Astrocyte (in vitro differentiated cells and primary cell): ENCODE measurements at regions not wholly inside any gene's neighbourhood (a gene's known extent, or its start where the extent isn't known, plus 50 kb on each side); places are given as distances from the start of the nearest gene placed in this dataset.

Source experiments
- DNase-seq: peaks from one replicate; pipeline ENCODE4 v3.0.0-alpha.2; 2010; ENCODE audit warnings: low read depth
- FAIRE-seq: peaks from 2 replicates; lab custom pipeline; 2011; peaks lifted over from hg19 to GRCh38; lab: Jason Lieb, UNC
- H2AFZ ChIP-seq: 2 replicates; pipeline ENCODE4 v1.6.0; 2012; ENCODE audit warnings: low read depth, low read length, inconsistent platforms
- H3K27ac ChIP-seq: 2 replicates; pipeline ENCODE4 v1.5.1; 2011; ENCODE audit warnings: low read depth, low read length, inconsistent platforms
- H3K27me3 ChIP-seq: 2 replicates; pipeline ENCODE4 v1.6.0; 2011; ENCODE audit warnings: low read length, inconsistent platforms; ENCODE audit not compliant: insufficient read depth
- H3K36me3 ChIP-seq: 2 replicates; pipeline ENCODE4 v1.5.1; 2011; ENCODE audit warnings: low read length, inconsistent platforms; ENCODE audit not compliant: insufficient read depth
- H3K4me1 ChIP-seq: 2 replicates; pipeline ENCODE4 v1.5.1; 2011; ENCODE audit warnings: low read length, inconsistent platforms; ENCODE audit not compliant: insufficient read depth
- H3K4me2 ChIP-seq: 2 replicates; pipeline ENCODE4 v1.6.0; 2012; ENCODE audit warnings: low read length, inconsistent platforms
- H3K4me3 ChIP-seq: 2 replicates; pipeline ENCODE4 v1.5.1; 2011; ENCODE audit warnings: low read depth, mild to moderate bottlenecking, low read length, inconsistent platforms; ENCODE audit not compliant: insufficient read depth
- H3K79me2 ChIP-seq: 2 replicates; pipeline ENCODE4 v1.6.0; 2012; ENCODE audit warnings: mild to moderate bottlenecking, low read length, inconsistent platforms; ENCODE audit not compliant: insufficient read depth
- H3K9ac ChIP-seq: 2 replicates; pipeline ENCODE4 v1.6.0; 2012; ENCODE audit warnings: mild to moderate bottlenecking, low read length, inconsistent platforms
- H3K9me3 ChIP-seq: 2 replicates; pipeline ENCODE4 v1.5.1; 2012; ENCODE audit warnings: low read depth, mild to moderate bottlenecking, low read length, inconsistent platforms; ENCODE audit not compliant: insufficient read depth
- H4K20me1 ChIP-seq: 2 replicates; pipeline ENCODE4 v1.6.0; 2012; ENCODE audit warnings: low read length, inconsistent platforms; ENCODE audit not compliant: insufficient read depth
- H3K27ac Mint-ChIP-seq: one replicate; pipeline ENCODE4 v1.8.0; 2021; ENCODE audit warnings: mild to moderate bottlenecking, mixed read lengths; ENCODE audit not compliant: unreplicated experiment
- H3K27me3 Mint-ChIP-seq: one replicate; pipeline ENCODE4 v1.8.0; 2021; ENCODE audit warnings: low read depth, mixed read lengths; ENCODE audit not compliant: unreplicated experiment
- H3K36me3 Mint-ChIP-seq: one replicate; pipeline ENCODE4 v1.8.0; 2021; ENCODE audit warnings: low read depth, mixed read lengths; ENCODE audit not compliant: unreplicated experiment
- H3K4me1 Mint-ChIP-seq: one replicate; pipeline ENCODE4 v1.8.0; 2021; ENCODE audit warnings: low read depth, mixed read lengths; ENCODE audit not compliant: unreplicated experiment
- H3K4me3 Mint-ChIP-seq: one replicate; pipeline ENCODE4 v1.8.0; 2021; ENCODE audit warnings: mild to moderate bottlenecking, moderate library complexity, mixed read lengths; ENCODE audit not compliant: unreplicated experiment
- H3K9me3 Mint-ChIP-seq: one replicate; pipeline ENCODE4 v1.8.0; 2021; ENCODE audit warnings: mild to moderate bottlenecking, mixed read lengths; ENCODE audit not compliant: unreplicated experiment
- EZH2 ChIP-seq: IDR thresholded peaks from 2 replicates; pipeline ENCODE4 v1.6.1; 2012; ENCODE audit warnings: mild to moderate bottlenecking, low read length, inconsistent platforms; ENCODE audit not compliant: insufficient read depth
- TF ChIP-seq, protein P1 (sequence below): IDR thresholded peaks from 2 replicates; pipeline ENCODE4 v1.5.1; 2011; ENCODE audit warnings: low read depth, mild to moderate bottlenecking, inconsistent platforms, low read length, moderate library complexity; ENCODE audit not compliant: insufficient read depth

DNA sequence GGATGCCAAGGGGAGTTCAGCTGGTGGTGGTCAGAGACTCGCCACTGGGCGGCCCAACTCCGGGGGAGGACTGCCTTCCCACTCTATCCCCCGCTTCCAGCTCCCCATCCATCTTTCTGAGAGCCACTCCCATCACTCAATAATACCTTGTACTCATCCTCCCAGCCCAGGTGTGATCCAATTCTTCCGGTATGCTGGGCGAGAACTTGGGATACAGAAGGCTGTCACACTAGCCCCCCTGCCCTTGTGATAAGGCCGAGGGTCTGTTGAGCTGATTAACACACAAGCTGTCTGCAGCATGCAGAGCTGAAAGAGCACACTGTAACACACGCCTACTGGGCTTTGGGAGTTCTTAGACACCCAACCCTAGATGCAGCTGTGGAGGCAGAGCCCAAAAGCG lies 460.4 kb upstream of the EEF2KMT start:
- FAIRE-seq: no peak
- no peaks in the 10 kb centered on the region for H3K36me3 Mint-ChIP-seq

DNA sequence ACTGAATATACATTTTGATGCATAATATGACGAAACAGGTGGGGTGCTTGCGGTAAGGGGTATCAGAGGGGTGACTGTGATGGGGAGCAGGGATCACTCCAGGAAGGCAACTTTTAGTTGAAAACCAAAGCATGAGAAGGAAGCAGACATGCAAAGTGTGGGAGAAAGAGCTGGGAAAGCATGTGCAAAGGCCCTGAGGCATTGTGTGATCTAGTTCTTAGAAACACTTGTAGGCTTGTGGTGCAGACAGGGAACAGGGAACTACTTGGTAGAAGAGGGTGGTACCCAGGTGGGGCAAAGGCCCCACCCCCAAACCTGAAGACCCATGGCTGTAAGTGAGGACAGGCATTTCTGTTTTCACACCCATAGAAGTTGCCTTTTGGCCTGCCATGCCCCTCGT lies 459.9 kb upstream of the EEF2KMT start:
- H3K36me3 ChIP-seq: no peaks in the 10 kb centered on the region
- no peak overlapping the region for H3K9ac ChIP-seq
- peaks cover 8% of the 10 kb centered on the region for H3K9me3 Mint-ChIP-seq
- no peaks in the 10 kb centered on the region for H3K4me1 ChIP-seq
- no peak overlapping the region for H3K27ac ChIP-seq
- H2AFZ ChIP-seq: no peak overlapping the region
- TF ChIP-seq, protein P1, sequence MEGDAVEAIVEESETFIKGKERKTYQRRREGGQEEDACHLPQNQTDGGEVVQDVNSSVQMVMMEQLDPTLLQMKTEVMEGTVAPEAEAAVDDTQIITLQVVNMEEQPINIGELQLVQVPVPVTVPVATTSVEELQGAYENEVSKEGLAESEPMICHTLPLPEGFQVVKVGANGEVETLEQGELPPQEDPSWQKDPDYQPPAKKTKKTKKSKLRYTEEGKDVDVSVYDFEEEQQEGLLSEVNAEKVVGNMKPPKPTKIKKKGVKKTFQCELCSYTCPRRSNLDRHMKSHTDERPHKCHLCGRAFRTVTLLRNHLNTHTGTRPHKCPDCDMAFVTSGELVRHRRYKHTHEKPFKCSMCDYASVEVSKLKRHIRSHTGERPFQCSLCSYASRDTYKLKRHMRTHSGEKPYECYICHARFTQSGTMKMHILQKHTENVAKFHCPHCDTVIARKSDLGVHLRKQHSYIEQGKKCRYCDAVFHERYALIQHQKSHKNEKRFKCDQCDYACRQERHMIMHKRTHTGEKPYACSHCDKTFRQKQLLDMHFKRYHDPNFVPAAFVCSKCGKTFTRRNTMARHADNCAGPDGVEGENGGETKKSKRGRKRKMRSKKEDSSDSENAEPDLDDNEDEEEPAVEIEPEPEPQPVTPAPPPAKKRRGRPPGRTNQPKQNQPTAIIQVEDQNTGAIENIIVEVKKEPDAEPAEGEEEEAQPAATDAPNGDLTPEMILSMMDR: no peak
- no peak for TF ChIP-seq EZH2
- H3K4me2 ChIP-seq: no peak overlapping the region
- H3K4me3 ChIP-seq: no peak overlapping the region
- H3K27ac Mint-ChIP-seq: no peak overlapping the region
- no peaks in the 10 kb centered on the region for H3K9me3 ChIP-seq
- H3K79me2 ChIP-seq: no peaks in the 10 kb centered on the region
- H4K20me1 ChIP-seq: no peaks in the 10 kb centered on the region
- DNase-seq (no peak), FAIRE-seq (no peak)
- no peaks in the 10 kb centered on the region for H3K27me3 ChIP-seq
- H3K36me3 Mint-ChIP-seq: no peaks in the 10 kb centered on the region
- no peaks in the 10 kb centered on the region for H3K27me3 Mint-ChIP-seq
- H3K4me1 Mint-ChIP-seq: no peaks in the 10 kb centered on the region
- H3K4me3 Mint-ChIP-seq: no peak overlapping the region

More for the DNA sequence above, 460.4 kb upstream of the EEF2KMT start:
- H4K20me1 ChIP-seq: no peaks in the 10 kb centered on the region
- Mint-ChIP-seq H3K27me3 (no peaks in the 10 kb centered on the region), H3K27ac (no peak overlapping the region), H3K4me3 (no peak overlapping the region), H3K9me3 (peaks cover 3% of the 10 kb centered on the region), H3K4me1 (no peaks in the 10 kb centered on the region)
- H3K4me3 ChIP-seq: no peak overlapping the region
- H3K27ac ChIP-seq: no peak overlapping the region
- H3K9ac ChIP-seq: no peak overlapping the region
- H3K36me3 ChIP-seq: no peaks in the 10 kb centered on the region
- H3K79me2 ChIP-seq: no peaks in the 10 kb centered on the region
- no peaks in the 10 kb centered on the region for H3K27me3 ChIP-seq
- no peaks in the 10 kb centered on the region for H3K9me3 ChIP-seq
- TF ChIP-seq, protein P1: no peak
- no peak for TF ChIP-seq EZH2
- H3K4me2 ChIP-seq: no peak overlapping the region
- DNase-seq: no peak
- no peaks in the 10 kb centered on the region for H3K4me1 ChIP-seq
- H2AFZ ChIP-seq: no peak overlapping the region

DNA sequence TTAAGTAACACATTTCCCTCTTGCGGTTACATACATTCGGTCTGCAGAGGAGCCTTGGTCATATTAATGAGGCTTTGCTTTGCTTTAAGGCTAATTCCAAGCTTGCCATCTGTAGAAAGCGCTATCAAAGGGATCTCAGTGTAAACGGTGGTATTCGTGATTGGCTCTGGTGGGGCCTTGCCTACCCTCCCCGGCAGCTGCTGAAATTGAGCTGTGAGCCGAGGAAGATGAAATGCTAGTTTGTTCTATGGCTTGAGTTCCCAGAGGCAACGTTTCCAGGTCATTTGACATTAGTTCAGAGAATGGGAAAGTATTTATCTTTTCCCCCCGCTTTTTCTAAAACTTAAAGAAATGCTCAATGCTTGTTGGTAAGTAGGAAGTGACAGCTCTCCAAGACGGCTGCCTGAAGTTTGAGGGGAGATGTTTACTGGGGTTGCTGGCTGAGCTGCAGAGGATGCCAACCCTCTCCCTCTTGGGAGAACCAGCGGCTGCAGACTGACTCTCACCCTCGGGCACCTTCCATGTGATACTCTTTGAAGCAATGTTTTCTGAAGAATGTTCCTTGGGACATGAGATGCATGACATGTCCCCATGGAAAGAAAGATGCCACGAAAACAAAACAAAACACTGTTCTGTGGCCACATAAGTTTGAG lies 458.7 kb upstream of the EEF2KMT start:
- DNase-seq: no peak
- Mint-ChIP-seq H3K4me3 (no peak overlapping the region), H3K36me3 (no peaks in the 10 kb centered on the region), H3K27ac (no peak overlapping the region), H3K27me3 (no peaks in the 10 kb centered on the region), H3K9me3 (peaks cover 8% of the 10 kb centered on the region), H3K4me1 (peaks cover 5% of the 10 kb centered on the region)
- Histone ChIP-seq H3K9me3 (peaks cover 3% of the 10 kb centered on the region), H4K20me1 (no peaks in the 10 kb centered on the region), H3K9ac (no peak overlapping the region), H3K27me3 (no peaks in the 10 kb centered on the region), H2AFZ (no peak overlapping the region), H3K4me1 (no peaks in the 10 kb centered on the region), H3K4me3 (no peak overlapping the region), H3K36me3 (no peaks in the 10 kb centered on the region), H3K4me2 (no peak overlapping the region), H3K79me2 (no peaks in the 10 kb centered on the region), H3K27ac (no peak overlapping the region)
- TF ChIP-seq EZH2: no peak
- TF ChIP-seq, protein P1: no peak
- FAIRE-seq: no peak
